Peyer's patch (tissue), 4 donors: ENCODE measurements at regions not wholly inside any gene's neighbourhood (a gene's known extent, or its start where the extent isn't known, plus 50 kb on each side); places are given as distances from the start of the nearest gene placed in this dataset.

ENCODE experiments used
- DNase-seq, 3 donors: peaks; one replicate each; pipeline ENCODE4 v3.0.0-alpha.2; 2017 to 2019
- H3K27ac ChIP-seq, 4 donors: fragments of 200-600 bp; sonication (generic); one replicate each; pipeline ENCODE4 v1.5.1; 2016 to 2019
- H3K27me3 ChIP-seq, 2 donors: fragments of 200-600 bp; sonication (generic); one replicate each; pipeline ENCODE4 v1.5.1; 2019
- H3K36me3 ChIP-seq, 3 donors: fragments of 200-600 bp; sonication (generic); one replicate each; pipeline ENCODE4 v1.5.1; 2016 to 2019
- H3K4me1 ChIP-seq, 4 donors: fragments of 200-600 bp; sonication (generic); one replicate each; pipeline ENCODE4 v1.5.1; 2016 to 2019
- H3K4me3 ChIP-seq, 4 donors: fragments of 200-600 bp; sonication (generic); 1 replicate in 3 of 4; 2 replicates in 1 of 4; pipeline ENCODE4 v1.5.1; 2016 to 2019; ENCODE audit warnings: mild to moderate bottlenecking in 1 of 4
- H3K9me3 ChIP-seq, 4 donors: fragments of 200-600 bp; sonication (generic); one replicate each; pipeline ENCODE4 v1.5.1; 2016 to 2019; ENCODE audit warnings: mild to moderate bottlenecking in 1 of 4
- POLR2A ChIP-seq, 2 donors: fragments of 450-650 bp; IDR thresholded peaks; one replicate each; pipeline ENCODE4 v1.5.1; 2017; ENCODE audit warnings: antibody characterized with exemption in 2 of 2, mild to moderate bottlenecking in 2 of 2, moderate library complexity in 2 of 2
- TF ChIP-seq, protein P1 (sequence below), 6 experiments: fragments of 450-650 bp in 4 of 6; fragments of 200-600 bp in 2 of 6; sonication (generic) in 1 of 6; IDR thresholded peaks; one replicate each; pipeline ENCODE4 v1.5.1; 2017 to 2019; ENCODE audit warnings: antibody characterized with exemption in 6 of 6, mild to moderate bottlenecking in 3 of 6, moderate library complexity in 1 of 6

DNA sequence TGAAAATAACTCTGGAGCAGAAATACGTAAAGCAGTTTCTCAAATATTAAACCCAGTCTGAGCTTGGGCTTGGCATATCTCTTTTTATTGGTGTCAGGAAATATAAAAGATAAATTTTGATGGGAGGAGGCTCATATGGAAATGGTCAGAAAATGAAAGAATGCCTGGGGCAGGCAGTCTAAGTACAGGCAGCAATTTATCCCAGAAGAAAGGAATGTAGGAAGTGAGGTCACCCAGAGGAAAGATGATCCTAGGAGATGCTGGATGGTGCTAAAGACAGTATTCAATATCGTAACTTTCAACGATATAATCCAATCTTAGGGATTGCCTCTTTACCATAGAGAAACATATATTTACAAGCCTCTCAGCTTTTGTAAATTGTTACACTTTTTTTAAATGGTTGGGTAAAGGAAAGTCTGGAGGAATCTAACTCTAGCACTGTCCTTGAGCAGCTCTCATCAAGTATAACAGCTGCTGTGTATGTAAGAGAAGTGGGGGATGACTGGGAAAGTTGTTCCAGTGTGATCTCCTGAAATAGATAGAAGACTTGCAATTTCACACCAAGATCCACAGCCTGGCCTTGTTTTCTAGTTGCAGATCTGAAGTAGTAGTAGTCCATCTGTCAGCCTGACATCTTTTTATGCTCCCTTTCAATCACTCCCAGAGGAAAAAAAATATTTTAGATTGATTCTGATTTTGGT lies 256.9 kb upstream of the SASH1 start:
- no peak for DNase-seq
- no peak for TF ChIP-seq POLR2A (IDR thresholded peaks at IDR 0.05)
- TF ChIP-seq, protein P1, sequence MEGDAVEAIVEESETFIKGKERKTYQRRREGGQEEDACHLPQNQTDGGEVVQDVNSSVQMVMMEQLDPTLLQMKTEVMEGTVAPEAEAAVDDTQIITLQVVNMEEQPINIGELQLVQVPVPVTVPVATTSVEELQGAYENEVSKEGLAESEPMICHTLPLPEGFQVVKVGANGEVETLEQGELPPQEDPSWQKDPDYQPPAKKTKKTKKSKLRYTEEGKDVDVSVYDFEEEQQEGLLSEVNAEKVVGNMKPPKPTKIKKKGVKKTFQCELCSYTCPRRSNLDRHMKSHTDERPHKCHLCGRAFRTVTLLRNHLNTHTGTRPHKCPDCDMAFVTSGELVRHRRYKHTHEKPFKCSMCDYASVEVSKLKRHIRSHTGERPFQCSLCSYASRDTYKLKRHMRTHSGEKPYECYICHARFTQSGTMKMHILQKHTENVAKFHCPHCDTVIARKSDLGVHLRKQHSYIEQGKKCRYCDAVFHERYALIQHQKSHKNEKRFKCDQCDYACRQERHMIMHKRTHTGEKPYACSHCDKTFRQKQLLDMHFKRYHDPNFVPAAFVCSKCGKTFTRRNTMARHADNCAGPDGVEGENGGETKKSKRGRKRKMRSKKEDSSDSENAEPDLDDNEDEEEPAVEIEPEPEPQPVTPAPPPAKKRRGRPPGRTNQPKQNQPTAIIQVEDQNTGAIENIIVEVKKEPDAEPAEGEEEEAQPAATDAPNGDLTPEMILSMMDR (IDR thresholded peaks at IDR 0.05): no peak
- H3K4me1 ChIP-seq: no peaks in the 10 kb centered on the region
- H3K36me3 ChIP-seq: no peaks in the 10 kb centered on the region
- H3K9me3 ChIP-seq: no peaks in the 10 kb centered on the region
- no peaks in the 10 kb centered on the region for H3K27me3 ChIP-seq
- H3K4me3 ChIP-seq: no peak overlapping the region
- H3K27ac ChIP-seq: no peak overlapping the region

DNA sequence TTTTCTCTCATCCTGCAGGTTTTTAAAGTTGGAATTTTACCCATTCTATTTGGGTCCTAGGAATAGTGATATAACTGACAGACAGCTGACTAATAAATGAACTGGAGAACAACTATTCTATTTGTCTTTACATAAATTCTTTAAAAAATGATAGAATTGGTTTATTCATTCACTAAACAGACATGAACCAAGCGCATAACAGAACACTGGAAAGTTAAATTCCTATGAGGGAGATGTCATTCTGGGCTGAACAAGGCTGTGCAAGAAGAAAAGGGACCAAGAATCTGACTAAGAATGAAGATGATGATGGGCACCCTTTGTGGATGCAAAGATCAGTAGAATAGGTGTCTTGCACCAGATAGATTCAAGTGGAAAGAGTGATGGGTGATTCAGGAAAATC lies 256.3 kb upstream of the SASH1 start:
- Histone ChIP-seq H3K4me3 (no peak overlapping the region), H3K9me3 (no peaks in the 10 kb centered on the region), H3K4me1 (no peaks in the 10 kb centered on the region), H3K36me3 (no peaks in the 10 kb centered on the region), H3K27ac (no peak overlapping the region), H3K27me3 (no peaks in the 10 kb centered on the region)
- no peak for DNase-seq
- TF ChIP-seq, protein P1 (IDR thresholded peaks at IDR 0.05): no peak
- no peak for TF ChIP-seq POLR2A (IDR thresholded peaks at IDR 0.05)

DNA sequence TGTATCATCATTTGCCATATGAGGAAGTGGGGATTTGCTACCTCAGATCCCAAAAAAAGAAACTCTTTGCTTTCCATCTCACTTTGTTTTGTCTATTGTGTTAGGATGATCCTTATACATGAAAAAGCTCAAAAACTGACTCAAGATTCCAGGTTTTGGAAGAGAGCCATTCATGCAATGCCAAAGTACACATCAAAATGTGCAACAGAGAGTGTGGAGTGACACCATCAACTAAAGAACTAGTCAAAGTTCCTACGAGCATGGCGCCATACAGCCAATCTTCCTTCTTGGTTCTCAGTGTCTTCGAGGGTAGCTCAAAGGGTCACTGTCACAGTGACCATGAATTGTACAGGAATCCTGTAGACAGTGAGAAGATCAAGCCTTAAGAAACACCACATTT lies 255.8 kb upstream of the SASH1 start:
- TF ChIP-seq, protein P1 (IDR thresholded peaks at IDR 0.05): no peak
- TF ChIP-seq POLR2A (IDR thresholded peaks at IDR 0.05): no peak
- H3K9me3 ChIP-seq: no peaks in the 10 kb centered on the region
- no peaks in the 10 kb centered on the region for H3K4me1 ChIP-seq
- no peaks in the 10 kb centered on the region for H3K36me3 ChIP-seq
- no peak for DNase-seq
- no peaks in the 10 kb centered on the region for H3K27me3 ChIP-seq
- H3K4me3 ChIP-seq: no peak overlapping the region
- H3K27ac ChIP-seq: no peak overlapping the region

DNA sequence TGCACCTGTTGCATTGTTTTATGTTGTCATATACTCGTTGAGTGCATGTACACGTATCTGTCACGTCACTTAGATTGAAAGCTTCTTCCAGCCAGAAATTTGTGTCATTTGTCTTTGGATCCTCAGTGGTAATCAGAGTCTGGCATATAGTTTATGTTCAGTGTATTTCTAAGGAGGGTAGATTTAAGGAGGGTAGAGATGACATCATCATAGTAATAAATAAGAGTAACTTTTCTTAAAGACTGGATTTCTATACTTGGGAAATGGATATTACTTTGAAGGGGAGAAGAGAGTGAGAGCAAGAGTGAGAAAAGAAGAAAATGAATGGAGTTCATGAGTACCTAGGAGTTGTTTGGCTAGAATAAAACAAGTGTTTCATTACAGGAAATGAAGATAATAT lies 255.0 kb upstream of the SASH1 start:
- no peak for DNase-seq
- Histone ChIP-seq H3K27me3 (no peaks in the 10 kb centered on the region), H3K36me3 (no peaks in the 10 kb centered on the region), H3K4me3 (no peak overlapping the region), H3K4me1 (no peaks in the 10 kb centered on the region), H3K27ac (no peak overlapping the region), H3K9me3 (no peaks in the 10 kb centered on the region)
- no peak for TF ChIP-seq POLR2A (IDR thresholded peaks at IDR 0.05)

DNA sequence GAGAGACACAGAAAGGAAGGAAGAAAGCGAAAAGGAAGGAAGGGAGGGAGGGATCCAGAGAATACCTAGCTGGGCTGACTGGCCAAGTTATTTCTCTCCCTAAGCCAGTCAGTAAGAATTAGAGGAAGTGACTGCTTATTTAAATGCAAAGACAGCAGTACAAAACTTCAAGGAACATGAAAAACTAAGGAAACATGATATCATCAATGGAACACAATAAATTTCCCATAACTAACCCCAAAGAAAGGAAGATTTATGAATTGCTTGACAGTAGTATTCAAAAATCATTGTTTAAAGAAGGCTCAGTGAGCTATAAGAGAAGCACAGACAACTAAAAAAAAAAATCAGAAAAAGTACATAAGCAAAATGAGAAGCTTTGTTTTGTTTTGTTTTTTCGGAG lies 252.3 kb upstream of the SASH1 start:
- H3K4me3 ChIP-seq: no peak overlapping the region
- TF ChIP-seq, protein P1 (IDR thresholded peaks at IDR 0.05): no peak
- TF ChIP-seq POLR2A (IDR thresholded peaks at IDR 0.05): no peak
- no peak overlapping the region for H3K27ac ChIP-seq
- no peaks in the 10 kb centered on the region for H3K9me3 ChIP-seq
- no peaks in the 10 kb centered on the region for H3K36me3 ChIP-seq
- DNase-seq: no peak
- no peaks in the 10 kb centered on the region for H3K4me1 ChIP-seq
- no peaks in the 10 kb centered on the region for H3K27me3 ChIP-seq

DNA sequence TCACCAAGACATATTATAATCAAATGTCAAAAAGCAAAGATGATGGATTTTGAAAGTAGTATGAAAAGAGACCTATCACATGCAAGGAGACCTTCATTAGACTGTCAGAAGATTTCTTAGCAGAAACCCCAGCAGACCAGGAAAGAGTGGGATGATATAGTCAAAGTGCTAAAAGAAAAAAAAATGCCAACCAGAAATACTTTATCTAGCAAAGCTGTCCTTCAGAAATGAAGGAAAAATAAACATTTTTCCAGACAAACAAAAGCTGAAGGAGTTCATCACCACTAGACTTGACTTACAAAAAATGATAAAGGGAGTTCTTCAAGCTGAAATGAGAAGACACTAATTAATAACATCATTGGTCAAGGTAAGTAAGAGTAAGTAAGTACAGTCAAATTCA lies 251.2 kb upstream of the SASH1 start:
- Histone ChIP-seq H3K27me3 (no peaks in the 10 kb centered on the region), H3K27ac (no peak overlapping the region), H3K36me3 (no peaks in the 10 kb centered on the region), H3K9me3 (no peaks in the 10 kb centered on the region), H3K4me3 (no peak overlapping the region), H3K4me1 (no peaks in the 10 kb centered on the region)
- no peak for DNase-seq
- TF ChIP-seq POLR2A (IDR thresholded peaks at IDR 0.05): no peak
- TF ChIP-seq, protein P1 (IDR thresholded peaks at IDR 0.05): no peak
